ENCODE measurements at regions not wholly inside any gene's neighbourhood (a gene's known extent, or its start where the extent isn't known, plus 50 kb on each side); places are given as distances from the start of the nearest gene placed in this dataset.

- TF ChIP-seq CTCF (IDR thresholded peaks at IDR 0.05 in 4 of 5, conservative IDR thresholded peaks at IDR 0.05 in 1 of 5) (no peak), POLR2A (IDR thresholded peaks at IDR 0.05) (no peak)
- in situ Hi-C loops (cut with MboI; ENCODE audit: low sequenced_read_pairs in 4 of 4) (no loop called here), intact Hi-C loops (cut with DNase I; ENCODE audit: low total_unique reads) (no loop called here)
- Histone ChIP-seq H3K9me3 (no peaks in the 10 kb centered on the region), H3K4me1 (peaks cover 7 to 10% of the 10 kb centered on the region in 2 donors), H3K27ac (no peak overlapping the region), H3K4me3 (no peak overlapping the region), H3K36me3 (no peaks in the 10 kb centered on the region), H3K27me3 (no peaks in the 10 kb centered on the region)
- no peak for DNase-seq
- no peak for ATAC-seq
Observed at GRCh38 chr3:147934451-147935180, 525.5 kb downstream of the ZIC1 start.

GRCh38 chr3:147937341-147937740, 528.2 kb downstream of the ZIC1 start:
- no peak for ATAC-seq
- intact Hi-C loops (cut with DNase I; ENCODE audit: low total_unique reads): no loop called here
- H3K36me3 ChIP-seq: no peaks in the 10 kb centered on the region
- peaks cover 7 to 14% of the 10 kb centered on the region in 2 donors for H3K4me1 ChIP-seq
- no peaks in the 10 kb centered on the region for H3K27me3 ChIP-seq
- in situ Hi-C loops (cut with MboI; ENCODE audit: low sequenced_read_pairs in 4 of 4): no loop called here
- no peak for DNase-seq
- TF ChIP-seq POLR2A (IDR thresholded peaks at IDR 0.05) (no peak), CTCF (IDR thresholded peaks at IDR 0.05 in 4 of 5, conservative IDR thresholded peaks at IDR 0.05 in 1 of 5) (no peak)
- H3K4me3 ChIP-seq: no peak overlapping the region
- H3K9me3 ChIP-seq: no peaks in the 10 kb centered on the region
- H3K27ac ChIP-seq: no peak overlapping the region

DNA sequence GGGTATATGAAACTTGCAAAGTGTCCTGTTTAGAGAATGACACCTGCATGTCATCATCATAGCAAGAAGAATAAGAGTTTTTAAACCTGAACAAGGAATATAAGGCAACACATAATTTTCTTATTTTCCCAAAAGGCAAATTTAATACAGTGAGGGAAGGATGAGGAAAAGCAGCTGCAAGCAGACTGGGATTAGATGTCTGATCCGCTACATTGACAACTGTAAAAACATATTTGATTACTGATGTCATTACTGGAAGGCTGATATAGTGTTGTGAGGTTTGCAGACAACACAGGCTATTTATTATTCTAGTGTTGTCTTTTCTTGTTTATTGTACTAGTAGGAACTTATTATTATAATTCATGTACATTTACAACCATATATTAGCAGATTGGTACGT, 528.7 kb downstream of the ZIC1 start:
- intact Hi-C loops (cut with DNase I; ENCODE audit: low total_unique reads): no loop called here
- in situ Hi-C loops (cut with MboI; ENCODE audit: low sequenced_read_pairs in 4 of 4): no loop called here
- Histone ChIP-seq H3K27me3 (no peaks in the 10 kb centered on the region), H3K27ac (no peak overlapping the region), H3K36me3 (no peaks in the 10 kb centered on the region), H3K4me1 (peaks cover 7 to 14% of the 10 kb centered on the region in 2 donors), H3K4me3 (no peak overlapping the region), H3K9me3 (no peaks in the 10 kb centered on the region)
- ATAC-seq (no peak), DNase-seq (no peak)
- TF ChIP-seq CTCF (IDR thresholded peaks at IDR 0.05 in 4 of 5, conservative IDR thresholded peaks at IDR 0.05 in 1 of 5) (no peak), POLR2A (IDR thresholded peaks at IDR 0.05) (no peak)

DNA sequence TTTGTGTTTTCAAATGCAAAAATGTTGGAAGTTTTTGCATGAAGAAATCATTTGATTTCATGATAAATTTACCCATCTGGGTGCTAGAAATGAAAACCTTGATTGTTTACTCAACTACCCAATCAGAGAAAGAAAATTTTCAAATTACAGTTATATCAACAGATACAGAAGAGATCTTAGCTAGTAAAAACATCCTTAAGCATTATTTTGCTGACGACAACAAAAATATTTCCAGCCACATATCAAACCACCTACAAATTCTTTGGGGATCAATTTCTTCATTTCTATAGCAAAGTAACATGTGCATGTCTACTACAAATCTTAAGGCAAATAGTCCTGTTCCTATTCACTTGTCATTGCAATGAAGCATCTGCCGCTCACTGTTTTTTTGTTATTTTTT, 530.3 kb downstream of the ZIC1 start:
- H3K9me3 ChIP-seq: no peaks in the 10 kb centered on the region
- no peak for TF ChIP-seq POLR2A (IDR thresholded peaks at IDR 0.05)
- TF ChIP-seq CTCF (IDR thresholded peaks at IDR 0.05 in 4 of 5, conservative IDR thresholded peaks at IDR 0.05 in 1 of 5): no peak
- H3K36me3 ChIP-seq: no peaks in the 10 kb centered on the region
- ATAC-seq: no peak
- DNase-seq: no peak
- no peak overlapping the region for H3K27ac ChIP-seq
- in situ Hi-C loops (cut with MboI; ENCODE audit: low sequenced_read_pairs in 4 of 4) (no loop called here), intact Hi-C loops (cut with DNase I; ENCODE audit: low total_unique reads) (no loop called here)
- H3K4me1 ChIP-seq: peaks cover 7 to 14% of the 10 kb centered on the region in 2 donors
- no peaks in the 10 kb centered on the region for H3K27me3 ChIP-seq
- peak overlapping the region; percentile 35 to 49 (median 42) for H3K4me3 ChIP-seq
